Transverse colon (tissue), 4 donors: ENCODE measurements at regions not wholly inside any gene's neighbourhood (a gene's known extent, or its start where the extent isn't known, plus 50 kb on each side); places are given as distances from the start of the nearest gene placed in this dataset.

Source experiments
- EP300 ChIP-seq: sonication (generic); formaldehyde crosslinking; IDR thresholded peaks from one replicate; pipeline ENCODE4 v1.6.1; 2017; ENCODE audit warnings: antibody characterized with exemption, low read depth
- POLR2A ChIP-seq: fragments of 450-650 bp; IDR thresholded peaks from one replicate; pipeline ENCODE4 v1.6.1; 2016; ENCODE audit warnings: antibody characterized with exemption, mild to moderate bottlenecking, moderate library complexity
- POLR2AphosphoS5 ChIP-seq, 3 donors: sonication (generic); formaldehyde crosslinking; IDR thresholded peaks; one replicate each; pipeline ENCODE4 v1.6.1; 2016; ENCODE audit warnings: antibody characterized with exemption in 3 of 3
- TF ChIP-seq, protein P1 (sequence below), 5 experiments: fragments of 200-600 bp in 3 of 5; fragments of 450-650 bp in 2 of 5; sonication (generic) in 3 of 5; IDR thresholded peaks; 1 replicate in 2 of 5; 2 replicates in 3 of 5; pipeline ENCODE4 v1.5.1; 2016 to 2017; ENCODE audit warnings: antibody characterized with exemption in 5 of 5, inconsistent platforms in 3 of 5, mild to moderate bottlenecking in 2 of 5, moderate library complexity in 1 of 5

DNA sequence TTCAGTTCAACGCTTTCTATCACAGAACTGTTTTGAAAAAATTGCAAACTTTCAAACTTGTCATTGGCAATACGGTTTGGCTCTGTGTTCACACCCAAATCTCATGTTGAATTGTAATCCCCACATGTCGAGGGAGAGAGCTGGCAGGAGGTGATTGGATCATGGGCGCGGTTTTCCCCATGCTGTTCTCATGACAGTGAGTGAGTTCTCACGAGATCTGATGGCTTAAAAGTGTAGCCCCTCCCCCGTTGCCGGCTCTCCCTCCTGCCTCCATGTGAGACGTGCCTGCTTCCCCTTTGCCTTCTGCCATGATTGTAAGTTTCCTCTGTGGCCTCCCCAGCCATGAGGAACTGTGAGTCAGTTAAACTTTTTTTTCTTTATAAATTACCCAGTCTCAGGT is 1144.0 kb downstream of the BRD1 start:
- TF ChIP-seq POLR2A (no peak), POLR2AphosphoS5 (IDR thresholded peaks at IDR 0.05) (no peak), EP300 (no peak)
- TF ChIP-seq, protein P1, sequence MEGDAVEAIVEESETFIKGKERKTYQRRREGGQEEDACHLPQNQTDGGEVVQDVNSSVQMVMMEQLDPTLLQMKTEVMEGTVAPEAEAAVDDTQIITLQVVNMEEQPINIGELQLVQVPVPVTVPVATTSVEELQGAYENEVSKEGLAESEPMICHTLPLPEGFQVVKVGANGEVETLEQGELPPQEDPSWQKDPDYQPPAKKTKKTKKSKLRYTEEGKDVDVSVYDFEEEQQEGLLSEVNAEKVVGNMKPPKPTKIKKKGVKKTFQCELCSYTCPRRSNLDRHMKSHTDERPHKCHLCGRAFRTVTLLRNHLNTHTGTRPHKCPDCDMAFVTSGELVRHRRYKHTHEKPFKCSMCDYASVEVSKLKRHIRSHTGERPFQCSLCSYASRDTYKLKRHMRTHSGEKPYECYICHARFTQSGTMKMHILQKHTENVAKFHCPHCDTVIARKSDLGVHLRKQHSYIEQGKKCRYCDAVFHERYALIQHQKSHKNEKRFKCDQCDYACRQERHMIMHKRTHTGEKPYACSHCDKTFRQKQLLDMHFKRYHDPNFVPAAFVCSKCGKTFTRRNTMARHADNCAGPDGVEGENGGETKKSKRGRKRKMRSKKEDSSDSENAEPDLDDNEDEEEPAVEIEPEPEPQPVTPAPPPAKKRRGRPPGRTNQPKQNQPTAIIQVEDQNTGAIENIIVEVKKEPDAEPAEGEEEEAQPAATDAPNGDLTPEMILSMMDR (IDR thresholded peaks at IDR 0.05) = no peak
